Ovary (tissue), 7 donors: ENCODE measurements at regions not wholly inside any gene's neighbourhood (a gene's known extent, or its start where the extent isn't known, plus 50 kb on each side); places are given as distances from the start of the nearest gene placed in this dataset.
"Not testable (repeated sequence)": the region's sequence is repeated elsewhere in the genome, so short reads cannot be mapped to it uniquely, and the experiment has no call there.

Source experiments
- DNase-seq, 5 donors: peaks; one replicate each; pipeline ENCODE4 v3.0.0-alpha.2; 2019 to 2020
- H3K27ac ChIP-seq, 2 donors: fragments of 200-600 bp; one replicate each; pipeline versions ENCODE4 v1.5.1 to v1.8.0; 2019 to 2022
- H3K27me3 ChIP-seq: fragments of 200-600 bp; one replicate; pipeline ENCODE4 v1.8.0; 2022
- H3K36me3 ChIP-seq: fragments of 200-600 bp; sonication (generic); one replicate; pipeline ENCODE4 v1.5.1; 2019
- H3K4me1 ChIP-seq: one replicate; pipeline ENCODE4 v1.8.1; 2013; ENCODE audit warnings: mild to moderate bottlenecking, moderate library complexity; ENCODE audit not compliant: insufficient read depth
- H3K4me3 ChIP-seq: fragments of 200-600 bp; sonication (generic); one replicate; pipeline ENCODE4 v1.5.1; 2017
- H3K9me3 ChIP-seq, 2 donors: fragments of 200-600 bp in 1 of 2; sonication (generic) in 1 of 2; one replicate each; pipeline versions ENCODE4 v1.5.1 to v1.8.1; 2013 to 2019; ENCODE audit warnings: mild to moderate bottlenecking in 1 of 2, moderate library complexity in 1 of 2
- CTCF ChIP-seq, 3 donors: fragments of 450-650 bp in 2 of 3; fragments of 200-600 bp in 1 of 3; IDR thresholded peaks; one replicate each; pipeline versions ENCODE4 v1.5.1 to v1.8.0; 2016 to 2022; ENCODE audit warnings: antibody characterized with exemption in 3 of 3, mild to moderate bottlenecking in 1 of 3
- EP300 ChIP-seq: sonication (generic); formaldehyde crosslinking; IDR thresholded peaks from one replicate; pipeline ENCODE4 v1.6.1; 2017; ENCODE audit warnings: antibody characterized with exemption
- POLR2A ChIP-seq: fragments of 450-650 bp; IDR thresholded peaks from one replicate; pipeline ENCODE4 v1.6.1; 2017; ENCODE audit warnings: antibody characterized with exemption, mild to moderate bottlenecking, moderate library complexity
- WGBS, 3 donors: extraction: QIAGEN DNeasy Blood & Tissue Kit in 1 of 3; methylation state at CpG; one replicate each; pipeline versions ENCODE4 v1.1.5 to v1.1.7; 2013 to 2017; 5-methylcytosine and 5-hydroxymethylcytosine counted together
- intact Hi-C, 4 donors: fragments of 100-400 bp; cut with DNase I; formaldehyde crosslinking; loops; one replicate each; pipeline versions ENCODE4 v1.11.0 to v1.15.1; 2022 to 2023
- donor health status: DM: no; HTN: no; CAD: no; lungs with moderate emphysema.
- donor health status: DM: no; HTN: no; CAD: no.
- donor health status: Bipolar disorder and iron deficiency.
- donor health status: DM: no; HTN: no; CAD: no.
- donor health status: DM: yes; HTN: yes; CAD: no.

GRCh38 chr9:22215521-22215920 lies 206.4 kb upstream of the CDKN2B start:
- DNase-seq = no peak
- no peak overlapping the region for H3K27ac ChIP-seq
- WGBS, 3 donors = 31 to 39% (median 32%) methylated on average over 3 of the region's 3 CpGs
- no peaks in the 10 kb centered on the region for H3K9me3 ChIP-seq
- H3K4me1 ChIP-seq = no peaks in the 10 kb centered on the region
- intact Hi-C loops = no loop called here
- H3K36me3 ChIP-seq = no peaks in the 10 kb centered on the region
- no peak overlapping the region for H3K4me3 ChIP-seq
- H3K27me3 ChIP-seq = no peaks in the 10 kb centered on the region
- TF ChIP-seq POLR2A (no peak), EP300 (no peak), CTCF (IDR thresholded peaks at IDR 0.05) (no peak)

- no peak for TF ChIP-seq POLR2A
- no peak for TF ChIP-seq EP300
- no peak for TF ChIP-seq CTCF (IDR thresholded peaks at IDR 0.05)
- no peak for DNase-seq
- Histone ChIP-seq H3K4me3 (no peak overlapping the region), H3K9me3 (no peaks in the 10 kb centered on the region), H3K27ac (no peak overlapping the region), H3K27me3 (no peaks in the 10 kb centered on the region), H3K36me3 (no peaks in the 10 kb centered on the region), H3K4me1 (no peaks in the 10 kb centered on the region)
- 82 to 88% (median 83%) methylated on average over 8 of the region's 8 CpGs for WGBS, 3 donors
- intact Hi-C loops = no loop called here
Measured at GRCh38 chr9:22216730-22217172, 207.6 kb upstream of the CDKN2B start.

DNA sequence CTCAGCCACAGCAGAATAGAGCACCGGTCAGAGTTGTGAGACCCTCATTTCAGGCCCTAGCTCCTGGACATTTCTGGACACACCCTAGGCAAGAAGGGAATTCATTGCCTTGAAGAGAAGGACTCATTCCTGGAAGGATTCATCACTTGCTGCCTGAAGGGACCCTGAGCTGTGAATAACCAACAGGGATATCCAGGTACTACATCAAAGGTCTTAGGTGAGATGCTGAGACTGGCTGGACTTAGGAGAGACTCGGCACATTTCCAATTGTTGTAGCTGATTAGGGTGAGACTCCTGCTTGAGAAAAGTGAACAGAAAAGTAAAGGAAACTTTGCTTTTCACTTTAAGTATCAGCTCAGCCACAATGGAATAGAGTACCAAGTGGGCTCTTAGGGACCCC lies 208.1 kb upstream of the CDKN2B start:
- 93 to 98% (median 97%) methylated on average over 2 of the region's 2 CpGs for WGBS, 3 donors

DNA sequence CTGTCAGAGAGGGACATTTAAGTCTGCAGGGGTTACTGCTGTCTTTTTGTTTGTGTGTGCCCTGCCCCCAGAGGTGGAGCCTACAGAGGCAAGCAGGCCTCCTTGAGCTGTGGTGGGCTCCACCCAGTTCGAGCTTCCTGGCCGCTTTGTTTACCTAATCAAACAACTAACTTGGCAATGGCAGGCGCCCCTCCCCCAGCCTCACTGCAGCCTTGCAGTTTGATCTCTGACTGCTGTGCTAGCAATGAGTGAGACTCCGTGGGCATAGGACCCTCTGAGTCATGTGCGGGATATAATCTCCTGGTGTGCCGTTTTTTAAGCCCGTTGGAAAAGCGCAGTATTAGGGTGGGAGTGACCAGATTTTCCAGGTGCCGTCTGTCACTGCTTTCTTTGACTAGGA lies 216.8 kb upstream of the CDKN2B start:
- intact Hi-C loops = loop anchor here in 1 of 4 donors (5.0 kb wide), 1 partner anchor 414 kb away; no protein-coding TSS in a partner anchor
- not testable (repeated sequence) for H3K4me3 ChIP-seq, H3K36me3 ChIP-seq, H3K27me3 ChIP-seq, H3K4me1 ChIP-seq, H3K27ac ChIP-seq, H3K9me3 ChIP-seq, DNase-seq
- 89 to 95% (median 95%) methylated on average over 9 of the region's 9 CpGs for WGBS, 3 donors

More for the DNA sequence above, 208.1 kb upstream of the CDKN2B start:
- no peaks in the 10 kb centered on the region for H3K36me3 ChIP-seq
- no peak overlapping the region for H3K4me3 ChIP-seq
- H3K9me3 ChIP-seq = no peaks in the 10 kb centered on the region
- H3K27ac ChIP-seq = no peak overlapping the region
- no peaks in the 10 kb centered on the region for H3K4me1 ChIP-seq
- no peak for TF ChIP-seq CTCF (IDR thresholded peaks at IDR 0.05)
- TF ChIP-seq POLR2A = no peak
- no peak for TF ChIP-seq EP300
- intact Hi-C loops = no loop called here
- no peaks in the 10 kb centered on the region for H3K27me3 ChIP-seq
- DNase-seq = no peak

- Histone ChIP-seq H3K9me3 (no peaks in the 10 kb centered on the region), H3K27me3 (no peaks in the 10 kb centered on the region), H3K27ac (no peak overlapping the region), H3K4me1 (no peaks in the 10 kb centered on the region), H3K36me3 (no peaks in the 10 kb centered on the region), H3K4me3 (no peak overlapping the region)
- no peak for DNase-seq
- intact Hi-C loops = loop anchor here in 1 of 4 donors (5.0 kb wide), 1 partner anchor 416 kb away; no protein-coding TSS in a partner anchor
- TF ChIP-seq POLR2A (no peak), CTCF (IDR thresholded peaks at IDR 0.05) (no peak), EP300 (no peak)
Measured at GRCh38 chr9:22227986-22228385, 218.6 kb upstream of the DMRTA1 start.
